Coronary artery (tissue), 2 donors: ENCODE measurements at regions not wholly inside any gene's neighbourhood (a gene's known extent, or its start where the extent isn't known, plus 50 kb on each side); places are given as distances from the start of the nearest gene placed in this dataset.

Experiments
- DNase-seq: peaks from one replicate; pipeline ENCODE4 v3.0.0-alpha.2; 2017; ENCODE audit warnings: low spot score
- H3K27ac ChIP-seq, 2 donors: fragments of 200-600 bp; sonication (generic); one replicate each; pipeline ENCODE4 v1.5.1; 2016 to 2019
- H3K4me3 ChIP-seq: fragments of 200-600 bp; sonication (generic); 2 replicates; pipeline ENCODE4 v1.5.1; 2016; ENCODE audit warnings: mild to moderate bottlenecking, moderate library complexity
- CTCF ChIP-seq: fragments of 200-600 bp; sonication (generic); IDR thresholded peaks from one replicate; pipeline ENCODE4 v1.5.1; 2019; ENCODE audit warnings: antibody characterized with exemption

GRCh38 chr5:158162026-158162425 is 303.1 kb upstream of the CLINT1 start:
- H3K4me3 ChIP-seq: no peak overlapping the region
- no peak for DNase-seq
- H3K27ac ChIP-seq: no peak overlapping the region
- no peak for TF ChIP-seq CTCF

GRCh38 chr5:158159621-158160020 is 300.7 kb upstream of the CLINT1 start:
- DNase-seq: no peak
- Histone ChIP-seq H3K27ac (no peak overlapping the region), H3K4me3 (no peak overlapping the region)
- TF ChIP-seq CTCF: no peak

GRCh38 chr5:158155811-158156505 is 297.0 kb upstream of the CLINT1 start:
- DNase-seq: no peak
- Histone ChIP-seq H3K4me3 (no peak overlapping the region), H3K27ac (no peak overlapping the region)
- TF ChIP-seq CTCF: no peak

GRCh38 chr5:158155067-158155466 is 296.1 kb upstream of the CLINT1 start:
- TF ChIP-seq CTCF: no peak
- Histone ChIP-seq H3K4me3 (no peak overlapping the region), H3K27ac (no peak overlapping the region)
- DNase-seq: no peak

GRCh38 chr5:158154226-158155005 is 295.5 kb upstream of the CLINT1 start:
- DNase-seq: no peak
- H3K4me3 ChIP-seq: no peak overlapping the region
- no peak overlapping the region for H3K27ac ChIP-seq
- no peak for TF ChIP-seq CTCF

GRCh38 chr5:158153508-158153907 is 294.6 kb upstream of the CLINT1 start:
- Histone ChIP-seq H3K27ac (no peak overlapping the region), H3K4me3 (no peak overlapping the region)
- TF ChIP-seq CTCF: no peak
- no peak for DNase-seq

- H3K4me3 ChIP-seq: no peak overlapping the region
- DNase-seq: no peak
- TF ChIP-seq CTCF: no peak
- no peak overlapping the region for H3K27ac ChIP-seq
Observed at GRCh38 chr5:158152136-158152535, 293.2 kb upstream of the CLINT1 start.
